Heart right ventricle (tissue), 16 donors: ENCODE measurements at regions not wholly inside any gene's neighbourhood (a gene's known extent, or its start where the extent isn't known, plus 50 kb on each side); places are given as distances from the start of the nearest gene placed in this dataset.
"Not testable (repeated sequence)": the region's sequence is repeated elsewhere in the genome, so short reads cannot be mapped to it uniquely, and the experiment has no call there.

Source experiments
- ATAC-seq, 8 donors: fragments of 200-7000 bp; cut with Tn5 transposase; one replicate each; pipeline ENCODE4 v1.9.1; 2020; ENCODE audit warnings: mild to moderate bottlenecking in 8 of 8, moderate library complexity in 8 of 8, moderate number of reproducible peaks in 1 of 8
- DNase-seq, 2 donors: peaks; one replicate each; pipeline ENCODE4 v3.0.0-alpha.2; 2020
- H3K27ac ChIP-seq, 10 donors: fragments of 200-600 bp; sonication (generic) in 2 of 10; one replicate each; pipeline versions ENCODE4 v1.5.0 to v1.8.0; 2020 to 2022; ENCODE audit warnings: mild to moderate bottlenecking in 3 of 10
- H3K27me3 ChIP-seq, 7 donors: fragments of 200-600 bp; one replicate each; pipeline ENCODE4 v1.8.0; 2021 to 2022; ENCODE audit warnings: mild to moderate bottlenecking in 2 of 7
- H3K36me3 ChIP-seq, 9 donors: fragments of 200-600 bp; sonication (generic) in 1 of 9; one replicate each; pipeline versions ENCODE4 v1.5.0 to v1.8.0; 2020 to 2022; ENCODE audit warnings: mild to moderate bottlenecking in 2 of 9
- H3K4me1 ChIP-seq, 9 donors: fragments of 200-600 bp; sonication (generic) in 1 of 9; one replicate each; pipeline versions ENCODE4 v1.5.0 to v1.8.0; 2020 to 2022; ENCODE audit warnings: mild to moderate bottlenecking in 4 of 9
- H3K4me3 ChIP-seq, 10 donors: fragments of 200-600 bp; sonication (generic) in 2 of 10; one replicate each; pipeline versions ENCODE4 v1.5.0 to v1.8.0; 2020 to 2022; ENCODE audit warnings: mild to moderate bottlenecking in 7 of 10, moderate library complexity in 2 of 10
- H3K9me3 ChIP-seq, 11 donors: fragments of 200-600 bp in 10 of 11; sonication (generic) in 2 of 11; one replicate each; pipeline versions ENCODE4 v1.5.0 to v1.8.0; 2013 to 2022; ENCODE audit warnings: mild to moderate bottlenecking in 2 of 11, control low read depth in 1 of 11, moderate library complexity in 1 of 11
- WGBS, 2 donors: extraction: QIAGEN DNeasy Blood & Tissue Kit; methylation state at CpG; one replicate each; pipeline ENCODE4 v1.1.7; 2013; ENCODE audit warnings: inconsistent platforms in 1 of 2; 5-methylcytosine and 5-hydroxymethylcytosine counted together
- intact Hi-C, 10 donors: fragments of 100-400 bp; cut with DNase I; formaldehyde crosslinking; loops; one replicate each; pipeline versions ENCODE4 v1.11.1 to v1.14.2; 2022
- TF ChIP-seq, protein P1 (sequence below), 9 donors: fragments of 200-600 bp; sonication (generic) in 2 of 9; IDR thresholded peaks; one replicate each; pipeline versions ENCODE4 v1.5.0 to v1.8.0; 2021 to 2022; ENCODE audit warnings: antibody characterized with exemption in 9 of 9, mild to moderate bottlenecking in 5 of 9, moderate library complexity in 1 of 9
- donor health status: Arrhythmogenic right ventricular cardiomyopathy.
- donor health status: ischemic (EF 13 %, LVEDD 7.1; RV severe dilation, severe dysfunction).
- donor health status: healthy with polysubstance abuse.
- donor health status: DM: no; HTN: yes; CAD: no.
- donor health status: DM: no; HTN: no; CAD: no.
- donor health status: ischemic (EF 25% LVEDD 6.9; RV normal size, moderate dysfunction).
- donor health status: ischemic (EF 25% LVEDD 5.7; RV mildly dilated, moderate dysfunction).
- donor health status: healthy.
- donor health status: DM: yes; HTN: yes; CAD: no.
- donor health status: Ischemic cardiomyopathy.
- donor health status: ischemic (EF 35%, LVEDD 5.7; RV mildly dilated, moderate dysfunction).
- donor health status: nonischemic (EF 11% LVEDD 7.7; RV severe dilation, severe dysfunction).
- donor health status: DM: yes; HTN: yes; CAD: no.
- donor health status: PGD.
- donor health status: ischemic (EF 29% LVEDD 5.4; RV normal size, mild dysfunction).
- donor health status: nonischemic (EF 23%, LVEDD 6.1; RV moderate dilation, normal function).

DNA sequence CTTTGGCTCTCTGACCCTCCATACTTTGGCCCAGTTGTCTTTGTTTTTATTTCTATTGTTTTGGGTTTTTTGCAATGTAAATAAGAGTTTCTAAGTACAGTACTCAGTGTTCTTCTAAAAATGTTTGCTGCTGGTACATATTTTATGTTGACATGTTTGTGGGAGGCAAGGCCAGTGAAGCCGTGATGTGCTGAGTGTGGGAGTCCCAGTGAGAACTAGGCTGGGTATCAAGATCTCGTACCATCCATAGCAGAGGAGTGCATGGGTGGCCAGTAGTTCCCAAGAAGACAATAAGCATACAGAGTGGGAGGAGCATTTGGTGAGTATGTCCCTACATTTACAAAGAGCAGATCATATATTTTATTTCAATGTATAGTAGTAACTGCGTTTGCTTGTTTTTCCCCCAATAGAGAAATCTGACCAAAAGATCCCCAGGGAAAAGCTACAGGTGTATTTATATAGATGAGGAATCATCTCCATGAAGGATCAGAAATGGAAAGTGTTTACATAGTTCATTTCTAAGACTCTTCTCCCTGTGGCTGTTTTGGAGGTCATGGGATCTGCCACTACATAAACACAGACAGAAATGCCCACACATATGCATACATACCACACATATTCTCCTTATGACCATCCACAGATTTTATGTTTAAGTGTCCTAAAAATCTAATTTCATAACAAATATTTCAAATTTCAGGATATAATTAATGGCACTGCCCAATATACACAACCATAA lies 285.9 kb downstream of the ALDH8A1 start:
- intact Hi-C loops, result no loop called here
- H3K4me3 ChIP-seq, result no peak overlapping the region
- WGBS, 2 donors, result 97 to 98% methylated on average over 3 of the region's 3 CpGs
- H3K4me1 ChIP-seq, result peaks cover 0 to 10% (median 0%) of the 10 kb centered on the region in 9 donors
- H3K36me3 ChIP-seq, result no peaks in the 10 kb centered on the region
- H3K27ac ChIP-seq, result no peak overlapping the region
- ATAC-seq, result no peak
- no peak for DNase-seq
- TF ChIP-seq, protein P1, sequence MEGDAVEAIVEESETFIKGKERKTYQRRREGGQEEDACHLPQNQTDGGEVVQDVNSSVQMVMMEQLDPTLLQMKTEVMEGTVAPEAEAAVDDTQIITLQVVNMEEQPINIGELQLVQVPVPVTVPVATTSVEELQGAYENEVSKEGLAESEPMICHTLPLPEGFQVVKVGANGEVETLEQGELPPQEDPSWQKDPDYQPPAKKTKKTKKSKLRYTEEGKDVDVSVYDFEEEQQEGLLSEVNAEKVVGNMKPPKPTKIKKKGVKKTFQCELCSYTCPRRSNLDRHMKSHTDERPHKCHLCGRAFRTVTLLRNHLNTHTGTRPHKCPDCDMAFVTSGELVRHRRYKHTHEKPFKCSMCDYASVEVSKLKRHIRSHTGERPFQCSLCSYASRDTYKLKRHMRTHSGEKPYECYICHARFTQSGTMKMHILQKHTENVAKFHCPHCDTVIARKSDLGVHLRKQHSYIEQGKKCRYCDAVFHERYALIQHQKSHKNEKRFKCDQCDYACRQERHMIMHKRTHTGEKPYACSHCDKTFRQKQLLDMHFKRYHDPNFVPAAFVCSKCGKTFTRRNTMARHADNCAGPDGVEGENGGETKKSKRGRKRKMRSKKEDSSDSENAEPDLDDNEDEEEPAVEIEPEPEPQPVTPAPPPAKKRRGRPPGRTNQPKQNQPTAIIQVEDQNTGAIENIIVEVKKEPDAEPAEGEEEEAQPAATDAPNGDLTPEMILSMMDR (IDR thresholded peaks at IDR 0.05), result no peak
- no peaks in the 10 kb centered on the region for H3K27me3 ChIP-seq
- no peaks in the 10 kb centered on the region for H3K9me3 ChIP-seq

GRCh38 chr6:134663356-134663755 lies 286.5 kb downstream of the ALDH8A1 start:
- Histone ChIP-seq H3K27me3 (no peaks in the 10 kb centered on the region), H3K36me3 (no peaks in the 10 kb centered on the region), H3K27ac (no peak overlapping the region), H3K4me3 (no peak overlapping the region), H3K4me1 (peaks cover 0 to 10% (median under 1%) of the 10 kb centered on the region in 9 donors), H3K9me3 (no peaks in the 10 kb centered on the region)
- DNase-seq (no peak), ATAC-seq (no peak)
- intact Hi-C loops, result no loop called here
- 82 to 84% methylated on average over 4 of the region's 4 CpGs for WGBS, 2 donors
- TF ChIP-seq, protein P1 (IDR thresholded peaks at IDR 0.05), result no peak

DNA sequence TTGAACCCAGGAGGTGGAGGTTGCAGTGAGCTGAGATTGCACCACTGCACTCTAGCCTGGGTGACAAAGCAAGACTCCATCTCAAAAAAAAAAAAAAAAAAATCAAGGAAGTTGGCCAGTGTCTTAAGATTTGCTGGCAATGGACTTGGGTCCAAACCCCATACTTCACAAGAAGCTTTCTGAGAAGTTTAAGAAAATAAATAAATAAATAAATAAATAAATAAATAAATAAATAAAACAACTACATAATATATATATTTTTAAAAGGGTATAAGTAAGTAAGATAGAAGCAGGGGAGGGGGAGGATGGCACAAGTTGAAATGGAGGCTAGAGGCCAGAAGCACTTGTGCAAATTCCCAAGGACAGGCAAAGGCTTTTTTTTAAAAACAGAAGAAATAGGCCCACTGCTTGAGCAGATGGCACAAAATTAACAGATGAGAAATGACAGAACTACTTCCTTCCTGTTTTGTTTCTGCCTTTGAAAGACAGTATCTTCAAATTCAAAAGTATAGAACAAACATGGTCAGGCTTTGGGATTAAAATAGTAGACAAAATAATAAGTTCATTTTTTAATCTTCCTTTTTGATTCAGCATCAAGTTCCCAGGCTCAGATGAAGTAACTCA lies 287.7 kb downstream of the ALDH8A1 start:
- ATAC-seq (no peak), DNase-seq (no peak)
- Histone ChIP-seq H3K4me1 (peaks cover 0 to 10% (median 4%) of the 10 kb centered on the region in 9 donors), H3K36me3 (no peaks in the 10 kb centered on the region), H3K4me3 (no peak overlapping the region), H3K27ac (peak overlapping the region in 1 of 10 donors; percentile 3), H3K27me3 (no peaks in the 10 kb centered on the region), H3K9me3 (no peaks in the 10 kb centered on the region)
- TF ChIP-seq, protein P1 (IDR thresholded peaks at IDR 0.05), result no peak
- intact Hi-C loops, result no loop called here

DNA sequence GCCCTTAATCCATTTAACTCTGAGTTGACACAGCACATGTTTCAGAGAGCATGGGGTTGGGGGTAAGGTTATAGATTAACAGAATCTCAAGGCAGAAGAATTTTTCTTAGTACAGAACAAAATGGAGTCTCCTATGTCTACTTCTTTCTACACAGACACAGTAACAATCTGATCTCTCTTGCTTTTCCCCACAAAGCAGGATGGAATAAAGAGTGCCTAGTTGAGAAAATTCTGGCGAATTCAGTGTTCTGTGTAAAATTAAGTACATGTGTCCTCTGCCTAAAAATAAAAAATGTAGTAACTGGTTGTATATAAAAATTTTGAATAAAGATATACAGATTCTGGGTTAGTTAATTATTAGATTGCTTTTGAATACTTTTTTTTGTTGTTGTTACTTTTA lies 290.0 kb downstream of the ALDH8A1 start:
- WGBS, 2 donors, result 97 to 98% methylated on average over 1 of the region's 1 CpG
- not testable (repeated sequence) for DNase-seq

DNA sequence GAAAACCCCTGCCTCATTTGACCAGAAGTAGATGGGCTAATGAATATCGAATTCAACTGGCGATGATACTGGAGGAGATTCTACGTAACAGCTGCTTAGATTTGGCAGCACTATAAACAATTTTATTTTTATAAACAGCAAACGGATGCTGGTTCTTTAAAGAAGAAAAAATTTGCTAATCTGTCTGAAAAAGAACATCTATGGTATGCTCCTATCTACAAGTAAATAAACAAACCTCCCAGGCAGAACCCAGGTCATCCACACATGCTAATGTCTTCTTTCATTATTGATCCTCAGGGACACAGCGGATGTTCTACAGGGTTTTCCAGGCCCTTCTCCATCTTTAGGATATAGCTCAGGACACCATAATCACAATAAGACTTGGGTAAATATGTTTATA lies 291.3 kb downstream of the ALDH8A1 start:
- ATAC-seq (no peak), DNase-seq (no peak)
- intact Hi-C loops, result no loop called here
- no peak overlapping the region for H3K27ac ChIP-seq
- no peaks in the 10 kb centered on the region for H3K36me3 ChIP-seq
- no peaks in the 10 kb centered on the region for H3K9me3 ChIP-seq
- peaks cover 0 to 21% (median 5%) of the 10 kb centered on the region in 9 donors for H3K4me1 ChIP-seq
- TF ChIP-seq, protein P1 (IDR thresholded peaks at IDR 0.05), result no peak
- no peak overlapping the region for H3K4me3 ChIP-seq
- 79 to 90% methylated on average over 5 of the region's 5 CpGs for WGBS, 2 donors
- no peaks in the 10 kb centered on the region for H3K27me3 ChIP-seq

More for the DNA sequence above, 290.0 kb downstream of the ALDH8A1 start:
- ATAC-seq, H3K27me3 ChIP-seq, H3K36me3 ChIP-seq, H3K27ac ChIP-seq, intact Hi-C loops, H3K4me3 ChIP-seq, H3K9me3 ChIP-seq: not testable (repeated sequence)
- peaks cover 0 to 15% (median 5%) of the 10 kb centered on the region in 9 donors for H3K4me1 ChIP-seq
